ENCODE measurements at regions not wholly inside any gene's neighbourhood (a gene's known extent, or its start where the extent isn't known, plus 50 kb on each side); places are given as distances from the start of the nearest gene placed in this dataset.

DNA sequence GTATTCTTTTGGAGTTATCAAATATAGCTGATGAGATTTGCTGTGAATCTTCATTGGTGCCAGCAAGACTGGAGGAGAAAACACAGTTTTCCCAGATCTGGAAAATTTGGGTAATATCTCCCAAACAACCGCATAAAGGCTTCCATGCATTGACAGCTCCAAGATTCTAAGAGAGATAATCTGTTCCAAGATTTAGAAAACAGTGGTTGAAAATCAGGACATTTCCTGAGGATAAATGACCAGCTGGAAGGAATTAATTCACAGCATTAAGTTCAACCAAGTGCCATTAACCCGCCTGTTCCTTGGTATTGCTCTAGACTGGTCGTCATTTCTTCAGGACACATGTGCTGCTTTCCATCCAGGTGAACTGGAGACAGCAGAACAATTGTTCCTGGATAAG, 147.9 kb upstream of the PRICKLE1 start:
- Histone ChIP-seq H4K20me1 (ENCODE audit: insufficient read depth) (no peaks in the 10 kb centered on the region), H3F3A (ENCODE audit: insufficient read depth, low read length, poor library complexity, severe bottlenecking) (no peaks in the 10 kb centered on the region), H3K4me3 (ENCODE audit: low read length) (no peak overlapping the region), H3K36me3 (ENCODE audit: insufficient read depth, low read length) (no peaks in the 10 kb centered on the region), H3K27me3 (ENCODE audit: insufficient read depth, low read depth, low read length) (no peaks in the 10 kb centered on the region), H3K9me3 (ENCODE audit: low read length) (no peaks in the 10 kb centered on the region), H3K9me2 (ENCODE audit: insufficient read depth, low read length) (no peaks in the 10 kb centered on the region), H3K79me2 (replicated peaks; ENCODE audit: insufficient read depth, low read length) (no peaks in the 10 kb centered on the region), H3K4me2 (ENCODE audit: low read length) (no peak overlapping the region), H3K27ac (ENCODE audit: low read length) (no peak overlapping the region), H2AFZ (ENCODE audit: low read depth, low read length) (no peak overlapping the region), H3K9ac (ENCODE audit: low read length) (no peak overlapping the region)
- no peak for TF ChIP-seq TAF1 (IDR thresholded peaks at IDR 0.05; ENCODE audit: low read depth)
- no peak for TF ChIP-seq POLR2AphosphoS5 (IDR thresholded peaks at IDR 0.05)
- no peak for TF ChIP-seq EZH2 (IDR thresholded peaks at IDR 0.05; ENCODE audit: borderline replicate concordance, insufficient read depth, low read length, poor library complexity, severe bottlenecking)
- TF ChIP-seq RAD21 (conservative IDR thresholded peaks at IDR 0.05), result no peak
- TF ChIP-seq, protein P1, sequence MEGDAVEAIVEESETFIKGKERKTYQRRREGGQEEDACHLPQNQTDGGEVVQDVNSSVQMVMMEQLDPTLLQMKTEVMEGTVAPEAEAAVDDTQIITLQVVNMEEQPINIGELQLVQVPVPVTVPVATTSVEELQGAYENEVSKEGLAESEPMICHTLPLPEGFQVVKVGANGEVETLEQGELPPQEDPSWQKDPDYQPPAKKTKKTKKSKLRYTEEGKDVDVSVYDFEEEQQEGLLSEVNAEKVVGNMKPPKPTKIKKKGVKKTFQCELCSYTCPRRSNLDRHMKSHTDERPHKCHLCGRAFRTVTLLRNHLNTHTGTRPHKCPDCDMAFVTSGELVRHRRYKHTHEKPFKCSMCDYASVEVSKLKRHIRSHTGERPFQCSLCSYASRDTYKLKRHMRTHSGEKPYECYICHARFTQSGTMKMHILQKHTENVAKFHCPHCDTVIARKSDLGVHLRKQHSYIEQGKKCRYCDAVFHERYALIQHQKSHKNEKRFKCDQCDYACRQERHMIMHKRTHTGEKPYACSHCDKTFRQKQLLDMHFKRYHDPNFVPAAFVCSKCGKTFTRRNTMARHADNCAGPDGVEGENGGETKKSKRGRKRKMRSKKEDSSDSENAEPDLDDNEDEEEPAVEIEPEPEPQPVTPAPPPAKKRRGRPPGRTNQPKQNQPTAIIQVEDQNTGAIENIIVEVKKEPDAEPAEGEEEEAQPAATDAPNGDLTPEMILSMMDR (IDR thresholded peaks at IDR 0.05; ENCODE audit: poor library complexity, severe bottlenecking), result no peak
- TF ChIP-seq SMC3 (conservative IDR thresholded peaks at IDR 0.05; ENCODE audit: poor library complexity), result no peak
- TF ChIP-seq EP300 (conservative IDR thresholded peaks at IDR 0.05; ENCODE audit: poor library complexity, severe bottlenecking), result no peak
- TF ChIP-seq, protein P2, sequence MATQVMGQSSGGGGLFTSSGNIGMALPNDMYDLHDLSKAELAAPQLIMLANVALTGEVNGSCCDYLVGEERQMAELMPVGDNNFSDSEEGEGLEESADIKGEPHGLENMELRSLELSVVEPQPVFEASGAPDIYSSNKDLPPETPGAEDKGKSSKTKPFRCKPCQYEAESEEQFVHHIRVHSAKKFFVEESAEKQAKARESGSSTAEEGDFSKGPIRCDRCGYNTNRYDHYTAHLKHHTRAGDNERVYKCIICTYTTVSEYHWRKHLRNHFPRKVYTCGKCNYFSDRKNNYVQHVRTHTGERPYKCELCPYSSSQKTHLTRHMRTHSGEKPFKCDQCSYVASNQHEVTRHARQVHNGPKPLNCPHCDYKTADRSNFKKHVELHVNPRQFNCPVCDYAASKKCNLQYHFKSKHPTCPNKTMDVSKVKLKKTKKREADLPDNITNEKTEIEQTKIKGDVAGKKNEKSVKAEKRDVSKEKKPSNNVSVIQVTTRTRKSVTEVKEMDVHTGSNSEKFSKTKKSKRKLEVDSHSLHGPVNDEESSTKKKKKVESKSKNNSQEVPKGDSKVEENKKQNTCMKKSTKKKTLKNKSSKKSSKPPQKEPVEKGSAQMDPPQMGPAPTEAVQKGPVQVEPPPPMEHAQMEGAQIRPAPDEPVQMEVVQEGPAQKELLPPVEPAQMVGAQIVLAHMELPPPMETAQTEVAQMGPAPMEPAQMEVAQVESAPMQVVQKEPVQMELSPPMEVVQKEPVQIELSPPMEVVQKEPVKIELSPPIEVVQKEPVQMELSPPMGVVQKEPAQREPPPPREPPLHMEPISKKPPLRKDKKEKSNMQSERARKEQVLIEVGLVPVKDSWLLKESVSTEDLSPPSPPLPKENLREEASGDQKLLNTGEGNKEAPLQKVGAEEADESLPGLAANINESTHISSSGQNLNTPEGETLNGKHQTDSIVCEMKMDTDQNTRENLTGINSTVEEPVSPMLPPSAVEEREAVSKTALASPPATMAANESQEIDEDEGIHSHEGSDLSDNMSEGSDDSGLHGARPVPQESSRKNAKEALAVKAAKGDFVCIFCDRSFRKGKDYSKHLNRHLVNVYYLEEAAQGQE (IDR thresholded peaks at IDR 0.05; ENCODE audit: borderline replicate concordance), result no peak
- no peak for TF ChIP-seq MXI1 (conservative IDR thresholded peaks at IDR 0.05; ENCODE audit: poor library complexity, severe bottlenecking)

GRCh38 chr12:42735861-42736361, 146.4 kb upstream of the PRICKLE1 start:
- no peaks in the 10 kb centered on the region for H3K36me3 ChIP-seq (ENCODE audit: insufficient read depth, low read length)
- no peak overlapping the region for H3K9ac ChIP-seq (ENCODE audit: low read length)
- H3K79me2 ChIP-seq (replicated peaks; ENCODE audit: insufficient read depth, low read length), result no peaks in the 10 kb centered on the region
- H3K9me2 ChIP-seq (ENCODE audit: insufficient read depth, low read length), result no peaks in the 10 kb centered on the region
- no peaks in the 10 kb centered on the region for H3F3A ChIP-seq (ENCODE audit: insufficient read depth, low read length, poor library complexity, severe bottlenecking)
- H3K4me2 ChIP-seq (ENCODE audit: low read length), result no peak overlapping the region
- H4K20me1 ChIP-seq (ENCODE audit: insufficient read depth), result no peaks in the 10 kb centered on the region
- H3K27ac ChIP-seq (ENCODE audit: low read length), result peak overlapping the region; percentile 89
- no peaks in the 10 kb centered on the region for H3K27me3 ChIP-seq (ENCODE audit: insufficient read depth, low read depth, low read length)
- no peak overlapping the region for H2AFZ ChIP-seq (ENCODE audit: low read depth, low read length)
- H3K4me3 ChIP-seq (ENCODE audit: low read length), result no peak overlapping the region
- TF ChIP-seq, protein P2 (IDR thresholded peaks at IDR 0.05; ENCODE audit: borderline replicate concordance), result no peak
- TF ChIP-seq TAF1 (IDR thresholded peaks at IDR 0.05; ENCODE audit: low read depth), result no peak
- TF ChIP-seq EP300 (conservative IDR thresholded peaks at IDR 0.05; ENCODE audit: poor library complexity, severe bottlenecking), result no peak
- no peak for TF ChIP-seq POLR2AphosphoS5 (IDR thresholded peaks at IDR 0.05)
- TF ChIP-seq EZH2 (IDR thresholded peaks at IDR 0.05; ENCODE audit: borderline replicate concordance, insufficient read depth, low read length, poor library complexity, severe bottlenecking), result no peak
- TF ChIP-seq, protein P1 (IDR thresholded peaks at IDR 0.05; ENCODE audit: poor library complexity, severe bottlenecking), result no peak
- TF ChIP-seq SMC3 (conservative IDR thresholded peaks at IDR 0.05; ENCODE audit: poor library complexity), result no peak
- TF ChIP-seq RAD21 (conservative IDR thresholded peaks at IDR 0.05), result no peak
- TF ChIP-seq MXI1 (conservative IDR thresholded peaks at IDR 0.05; ENCODE audit: poor library complexity, severe bottlenecking), result no peak
- H3K9me3 ChIP-seq (ENCODE audit: low read length), result no peaks in the 10 kb centered on the region
